NB4 (cell line): ENCODE measurements at regions not wholly inside any gene's neighbourhood (a gene's known extent, or its start where the extent isn't known, plus 50 kb on each side); places are given as distances from the start of the nearest gene placed in this dataset.

ENCODE experiments used
- DNase-seq: peaks from one replicate; pipeline ENCODE4 v3.0.0; 2010; ENCODE audit warnings: low read depth
- H3K4me3 ChIP-seq: one replicate; pipeline ENCODE4 v1.5.1; 2011; ENCODE audit warnings: mild to moderate bottlenecking, low read depth, low read length, moderate library complexity
- CTCF ChIP-seq: IDR thresholded peaks from one replicate; pipeline ENCODE4 v1.5.1; 2012; ENCODE audit warnings: low read depth, low read length
- MAX ChIP-seq: IDR thresholded peaks from 2 replicates; pipeline ENCODE4 v1.6.1; 2011; ENCODE audit warnings: low read depth, low read length
- MYC ChIP-seq: IDR thresholded peaks from 2 replicates; pipeline ENCODE4 v1.6.1; 2011; ENCODE audit warnings: low read depth, low read length
- POLR2A ChIP-seq: IDR thresholded peaks from 2 replicates; pipeline ENCODE4 v1.6.1; 2011; ENCODE audit warnings: mild to moderate bottlenecking; ENCODE audit not compliant: insufficient read length; ENCODE audit errors: extremely low read depth

- no peak overlapping the region for H3K4me3 ChIP-seq
- TF ChIP-seq MYC: no peak
- no peak for TF ChIP-seq POLR2A
- TF ChIP-seq MAX: no peak
- no peak for TF ChIP-seq CTCF
- DNase-seq: no peak
These were observed 160.6 kb upstream of the RGMA start for GRCh38 chr15:93249623-93250022.

- peak; percentile 58 for DNase-seq
- TF ChIP-seq MAX (peak; percentile 51; the same call in 1 of the 2 replicates), POLR2A (no peak), CTCF (no peak), MYC (peak; percentile 32; the same call in 1 of the 2 replicates)
- no peak overlapping the region for H3K4me3 ChIP-seq
These were observed 158.6 kb upstream of the RGMA start for GRCh38 chr15:93247466-93248121.

GRCh38 chr15:93246266-93247242 lies 157.5 kb upstream of the RGMA start:
- DNase-seq: no peak
- H3K4me3 ChIP-seq: no peak overlapping the region
- TF ChIP-seq POLR2A (no peak), MYC (no peak), MAX (no peak)

GRCh38 chr15:93245661-93246042 lies 156.6 kb upstream of the RGMA start:
- H3K4me3 ChIP-seq: no peak overlapping the region
- TF ChIP-seq MAX: no peak
- TF ChIP-seq CTCF: no peak
- no peak for TF ChIP-seq MYC
- TF ChIP-seq POLR2A: no peak
- no peak for DNase-seq

GRCh38 chr15:93244696-93245660 lies 156.0 kb upstream of the RGMA start:
- TF ChIP-seq MAX (no peak), POLR2A (no peak), MYC (no peak), CTCF (no peak)
- H3K4me3 ChIP-seq: no peak overlapping the region

More at GRCh38 chr15:93244696-93245660, 156.0 kb upstream of the RGMA start:
- peak; percentile 63 for DNase-seq
